ENCODE measurements at regions not wholly inside any gene's neighbourhood (a gene's known extent, or its start where the extent isn't known, plus 50 kb on each side); places are given as distances from the start of the nearest gene placed in this dataset.

GRCh38 chr4:35238793-35239192, 1005.5 kb downstream of the ARAP2 start:
- TF ChIP-seq EGR1 (IDR thresholded peaks at IDR 0.05) (no peak), REST (IDR thresholded peaks at IDR 0.05; ENCODE audit: low read depth) (no peak), ZBTB7A (IDR thresholded peaks at IDR 0.05; ENCODE audit: low read depth) (no peak), EP300 (IDR thresholded peaks at IDR 0.05; ENCODE audit: borderline replicate concordance) (no peak), FOXM1 (IDR thresholded peaks at IDR 0.05; ENCODE audit: borderline replicate concordance, low read depth) (no peak), YY1 (IDR thresholded peaks at IDR 0.05; ENCODE audit: low read depth) (no peak), TEAD4 (IDR thresholded peaks at IDR 0.05) (no peak), NFIC (IDR thresholded peaks at IDR 0.05) (no peak), CEBPB (IDR thresholded peaks at IDR 0.05) (no peak)

GRCh38 chr4:35246493-35246892, 997.8 kb downstream of the ARAP2 start:
- no peak for TF ChIP-seq TAF1 (IDR thresholded peaks at IDR 0.05; ENCODE audit: low read depth)
- TF ChIP-seq NFIC (IDR thresholded peaks at IDR 0.05), result no peak
- TF ChIP-seq CREB1 (IDR thresholded peaks at IDR 0.05; ENCODE audit: low read depth), result no peak
- no peak for TF ChIP-seq EGR1 (IDR thresholded peaks at IDR 0.05)
- no peak for TF ChIP-seq REST (IDR thresholded peaks at IDR 0.05; ENCODE audit: low read depth)
- TF ChIP-seq ZBTB7A (IDR thresholded peaks at IDR 0.05; ENCODE audit: low read depth), result no peak
- TF ChIP-seq YY1 (IDR thresholded peaks at IDR 0.05; ENCODE audit: low read depth), result no peak
- TF ChIP-seq FOXM1 (IDR thresholded peaks at IDR 0.05; ENCODE audit: borderline replicate concordance, low read depth), result no peak
- no peak for TF ChIP-seq RAD21 (IDR thresholded peaks at IDR 0.05; ENCODE audit: low read depth)
- TF ChIP-seq MAX (IDR thresholded peaks at IDR 0.05), result no peak

GRCh38 chr4:35247047-35247446, 997.3 kb downstream of the ARAP2 start:
- TF ChIP-seq RAD21 (IDR thresholded peaks at IDR 0.05; ENCODE audit: low read depth) (no peak), TEAD4 (IDR thresholded peaks at IDR 0.05) (no peak), FOXM1 (IDR thresholded peaks at IDR 0.05; ENCODE audit: borderline replicate concordance, low read depth) (no peak), USF1 (IDR thresholded peaks at IDR 0.05) (no peak), CREB1 (IDR thresholded peaks at IDR 0.05; ENCODE audit: low read depth) (no peak), REST (IDR thresholded peaks at IDR 0.05; ENCODE audit: low read depth) (no peak), TAF1 (IDR thresholded peaks at IDR 0.05; ENCODE audit: low read depth) (no peak), YY1 (IDR thresholded peaks at IDR 0.05; ENCODE audit: low read depth) (no peak), EGR1 (IDR thresholded peaks at IDR 0.05) (no peak), CEBPB (IDR thresholded peaks at IDR 0.05) (no peak), ZBTB7A (IDR thresholded peaks at IDR 0.05; ENCODE audit: low read depth) (no peak), EP300 (IDR thresholded peaks at IDR 0.05; ENCODE audit: borderline replicate concordance) (no peak), MAX (IDR thresholded peaks at IDR 0.05) (no peak)

- TF ChIP-seq ZBTB7A (IDR thresholded peaks at IDR 0.05; ENCODE audit: low read depth) (no peak), FOXM1 (IDR thresholded peaks at IDR 0.05; ENCODE audit: borderline replicate concordance, low read depth) (no peak), NFIC (IDR thresholded peaks at IDR 0.05) (no peak), MAX (IDR thresholded peaks at IDR 0.05) (no peak), USF1 (IDR thresholded peaks at IDR 0.05) (no peak), TCF12 (IDR thresholded peaks at IDR 0.05; ENCODE audit: low read depth) (no peak), EP300 (IDR thresholded peaks at IDR 0.05; ENCODE audit: borderline replicate concordance) (no peak), REST (IDR thresholded peaks at IDR 0.05; ENCODE audit: low read depth) (no peak), YY1 (IDR thresholded peaks at IDR 0.05; ENCODE audit: low read depth) (no peak), TEAD4 (IDR thresholded peaks at IDR 0.05) (no peak), RAD21 (IDR thresholded peaks at IDR 0.05; ENCODE audit: low read depth) (no peak), EGR1 (IDR thresholded peaks at IDR 0.05) (no peak), CEBPB (IDR thresholded peaks at IDR 0.05) (no peak), TAF1 (IDR thresholded peaks at IDR 0.05; ENCODE audit: low read depth) (no peak), CREB1 (IDR thresholded peaks at IDR 0.05; ENCODE audit: low read depth) (no peak)
Observed at GRCh38 chr4:35250331-35250730, 994.0 kb downstream of the ARAP2 start.
